22Rv1 (cell line): ENCODE measurements at regions not wholly inside any gene's neighbourhood (a gene's known extent, or its start where the extent isn't known, plus 50 kb on each side); places are given as distances from the start of the nearest gene placed in this dataset.

Experiments used
- ZFX ChIP-seq: fragments of 450-650 bp; IDR thresholded peaks from 2 replicates; pipeline ENCODE4 v1.6.1; 2017; ENCODE audit warnings: antibody characterized with exemption, borderline replicate concordance
- TF ChIP-seq, protein P1 (sequence below): fragments of 450-650 bp; IDR thresholded peaks from 2 replicates; pipeline ENCODE4 v1.5.1; 2017; ENCODE audit warnings: mild to moderate bottlenecking

DNA sequence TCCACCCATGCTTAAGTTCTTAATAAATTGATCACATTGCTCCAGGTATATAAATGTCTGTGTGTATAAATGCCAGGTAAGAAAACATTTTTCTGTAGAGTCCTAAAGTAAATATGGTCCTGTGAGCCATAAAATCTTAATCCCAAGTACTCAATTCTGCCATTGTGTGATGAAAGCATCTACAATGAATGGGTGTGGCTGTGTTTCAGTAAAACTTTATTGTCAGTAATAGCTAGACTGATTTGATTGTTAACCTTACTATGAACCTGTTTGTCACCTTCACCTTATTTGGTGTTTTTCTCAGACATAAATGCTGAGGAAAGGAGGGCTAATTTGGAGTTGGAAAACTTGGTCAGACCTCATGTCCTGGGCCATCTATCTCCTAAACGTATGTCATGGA is 683.5 kb upstream of the GRM7 start:
- TF ChIP-seq, protein P1, sequence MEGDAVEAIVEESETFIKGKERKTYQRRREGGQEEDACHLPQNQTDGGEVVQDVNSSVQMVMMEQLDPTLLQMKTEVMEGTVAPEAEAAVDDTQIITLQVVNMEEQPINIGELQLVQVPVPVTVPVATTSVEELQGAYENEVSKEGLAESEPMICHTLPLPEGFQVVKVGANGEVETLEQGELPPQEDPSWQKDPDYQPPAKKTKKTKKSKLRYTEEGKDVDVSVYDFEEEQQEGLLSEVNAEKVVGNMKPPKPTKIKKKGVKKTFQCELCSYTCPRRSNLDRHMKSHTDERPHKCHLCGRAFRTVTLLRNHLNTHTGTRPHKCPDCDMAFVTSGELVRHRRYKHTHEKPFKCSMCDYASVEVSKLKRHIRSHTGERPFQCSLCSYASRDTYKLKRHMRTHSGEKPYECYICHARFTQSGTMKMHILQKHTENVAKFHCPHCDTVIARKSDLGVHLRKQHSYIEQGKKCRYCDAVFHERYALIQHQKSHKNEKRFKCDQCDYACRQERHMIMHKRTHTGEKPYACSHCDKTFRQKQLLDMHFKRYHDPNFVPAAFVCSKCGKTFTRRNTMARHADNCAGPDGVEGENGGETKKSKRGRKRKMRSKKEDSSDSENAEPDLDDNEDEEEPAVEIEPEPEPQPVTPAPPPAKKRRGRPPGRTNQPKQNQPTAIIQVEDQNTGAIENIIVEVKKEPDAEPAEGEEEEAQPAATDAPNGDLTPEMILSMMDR, result no peak
- no peak for TF ChIP-seq ZFX
